ENCODE measurements at regions not wholly inside any gene's neighbourhood (a gene's known extent, or its start where the extent isn't known, plus 50 kb on each side); places are given as distances from the start of the nearest gene placed in this dataset.

- ChIA-PET CTCF (no interaction called here), POLR2A (no interaction called here)
- Histone ChIP-seq H3K9me1 (replicated peaks; ENCODE audit: control insufficient read depth, extremely low read depth, insufficient read depth, low read length) (no peaks in the 10 kb centered on the region), H3K4me3 (replicated peaks in 1 of 3; ENCODE audit: insufficient read depth in 1 of 3, low read depth in 1 of 3, low read length in 3 of 3) (no peak overlapping the region), H3K27ac (ENCODE audit: insufficient read depth, low read depth, low read length) (no peak overlapping the region), H3K4me2 (ENCODE audit: insufficient read depth, low read length) (no peak overlapping the region), H3K27me3 (ENCODE audit: control insufficient read depth in 2 of 2, insufficient read depth in 2 of 2, low read length in 2 of 2) (peaks cover 0 to 2% of the 10 kb centered on the region in 2 experiments), H3K4me1 (ENCODE audit: control insufficient read depth, extremely low read depth, insufficient read depth, low read length) (no peaks in the 10 kb centered on the region), H3K36me3 (ENCODE audit: control insufficient read depth in 2 of 2, extremely low read depth in 1 of 2, insufficient read depth in 2 of 2, low read length in 2 of 2) (no peaks in the 10 kb centered on the region), H3K79me2 (ENCODE audit: control insufficient read depth, insufficient read depth, low read length) (no peaks in the 10 kb centered on the region), H2AFZ (ENCODE audit: low read depth, low read length) (no peak overlapping the region), H3K9ac (replicated peaks; ENCODE audit: extremely low read depth, insufficient read depth, low read length) (no peak overlapping the region), H4K20me1 (replicated peaks; ENCODE audit: control insufficient read depth, extremely low read depth, insufficient read depth, low read length) (no peaks in the 10 kb centered on the region), H3K9me3 (replicated peaks; ENCODE audit: control insufficient read depth, insufficient read depth, low read length) (no peaks in the 10 kb centered on the region)
- dilution Hi-C loops (cut with MboI; ENCODE audit: extremely low pct_ligation_motif_present, low sequenced_read_pairs) = no loop called here
- DNase-seq (ENCODE audit: low read depth, low spot score) = no peak
- no TSS peak for BruUV-seq (replicated peaks)
- intact Hi-C loops (cut with micrococcal nuclease) = no loop called here
- no peak for TF ChIP-seq JUN (IDR thresholded peaks at IDR 0.05; ENCODE audit: borderline replicate concordance, insufficient read depth, insufficient read length, low read depth)
- TF ChIP-seq MAX (IDR thresholded peaks at IDR 0.05; ENCODE audit: insufficient read depth, insufficient read length) = no peak
- no peak for TF ChIP-seq CTCF (IDR thresholded peaks at IDR 0.05; ENCODE audit: extremely low read depth in 1 of 2, insufficient read depth in 1 of 2, low read depth in 1 of 2, low read length in 2 of 2)
- no peak for TF ChIP-seq EZH2 (IDR thresholded peaks at IDR 0.05; ENCODE audit: borderline replicate concordance, low read depth, low read length, severe bottlenecking)
- no peak for TF ChIP-seq GATA2 (IDR thresholded peaks at IDR 0.05; ENCODE audit: insufficient read depth, insufficient read length, low read depth, low read length)
- TF ChIP-seq MYC (IDR thresholded peaks at IDR 0.05; ENCODE audit: low read depth, low read length) = no peak
- TF ChIP-seq POLR2A (IDR thresholded peaks at IDR 0.05; ENCODE audit: low read depth, low read length) = no peak
- TF ChIP-seq FOS (IDR thresholded peaks at IDR 0.05; ENCODE audit: borderline replicate concordance, insufficient read depth, low read length) = no peak
- TF ChIP-seq POLR2AphosphoS5 (IDR thresholded peaks at IDR 0.05; ENCODE audit: insufficient read depth, low read depth, low read length) = no peak
- FAIRE-seq = no peak
Observed at GRCh38 chr21:38881131-38881530, 75.4 kb downstream of the ETS2 start.

All from endothelial cell of umbilical vein (primary cell).